ENCODE measurements at regions not wholly inside any gene's neighbourhood (a gene's known extent, or its start where the extent isn't known, plus 50 kb on each side); places are given as distances from the start of the nearest gene placed in this dataset.
A peak's percentile ranks its signal among the peaks of the same experiment; 100 is the strongest.

GRCh38 chr6:168905451-168906090, 348.1 kb downstream of the THBS2 start:
- DNase-seq, result no peak

- DNase-seq, result no peak
Measured at GRCh38 chr6:168903613-168904345, 349.9 kb downstream of the THBS2 start.

GRCh38 chr6:168902075-168902474, 351.6 kb downstream of the THBS2 start:
- no peak for DNase-seq

GRCh38 chr6:168901076-168901475, 352.6 kb downstream of the THBS2 start:
- DNase-seq, result no peak

GRCh38 chr6:168896321-168896720, 357.3 kb downstream of the THBS2 start:
- no peak for DNase-seq

GRCh38 chr6:168895102-168895812, 358.4 kb downstream of the THBS2 start:
- peak; percentile 74 for DNase-seq

- DNase-seq, result no peak
Measured at GRCh38 chr6:168892031-168892430, 361.6 kb downstream of the THBS2 start.

GRCh38 chr6:168890981-168891365, 362.7 kb downstream of the THBS2 start:
- no peak for DNase-seq

- no peak for DNase-seq
Measured at GRCh38 chr6:168890306-168890980, 363.2 kb downstream of the THBS2 start.

- DNase-seq, result no peak
Measured at GRCh38 chr6:168888786-168889345, 364.8 kb downstream of the THBS2 start.

- no peak for DNase-seq
Measured at GRCh38 chr6:168888102-168888501, 365.5 kb downstream of the THBS2 start.

- DNase-seq, result no peak
Measured at GRCh38 chr6:168887621-168888020, 366.0 kb downstream of the THBS2 start.

GRCh38 chr6:168886964-168887363, 366.7 kb downstream of the THBS2 start:
- DNase-seq, result no peak

GRCh38 chr6:168885751-168886742, 367.6 kb downstream of the THBS2 start:
- DNase-seq, result no peak

- no peak for DNase-seq
Measured at GRCh38 chr6:168885196-168885595, 368.4 kb downstream of the THBS2 start.

- peak; percentile 61 for DNase-seq
Measured at GRCh38 chr6:168884646-168885086, 369.0 kb downstream of the THBS2 start.

- no peak for DNase-seq
Measured at GRCh38 chr6:168884050-168884645, 369.5 kb downstream of the THBS2 start.

GRCh38 chr6:168883410-168884049, 370.1 kb downstream of the THBS2 start:
- DNase-seq, result no peak

- DNase-seq, result no peak
Measured at GRCh38 chr6:168880271-168880670, 373.4 kb downstream of the THBS2 start.

- DNase-seq, result no peak
Measured at GRCh38 chr6:168877821-168878282, 375.8 kb downstream of the THBS2 start.
